NCI-H345 (cell line): ENCODE measurements at regions not wholly inside any gene's neighbourhood (a gene's known extent, or its start where the extent isn't known, plus 50 kb on each side); places are given as distances from the start of the nearest gene placed in this dataset.

Experiments used
- DNase-seq: peaks from one replicate; lab custom pipeline; 2025; lab: John Stamatoyannopoulos, UW

- DNase-seq, result no peak
These were observed 151.8 kb downstream of the OLFM1 start for GRCh38 chr9:135239100-135239768.

DNA sequence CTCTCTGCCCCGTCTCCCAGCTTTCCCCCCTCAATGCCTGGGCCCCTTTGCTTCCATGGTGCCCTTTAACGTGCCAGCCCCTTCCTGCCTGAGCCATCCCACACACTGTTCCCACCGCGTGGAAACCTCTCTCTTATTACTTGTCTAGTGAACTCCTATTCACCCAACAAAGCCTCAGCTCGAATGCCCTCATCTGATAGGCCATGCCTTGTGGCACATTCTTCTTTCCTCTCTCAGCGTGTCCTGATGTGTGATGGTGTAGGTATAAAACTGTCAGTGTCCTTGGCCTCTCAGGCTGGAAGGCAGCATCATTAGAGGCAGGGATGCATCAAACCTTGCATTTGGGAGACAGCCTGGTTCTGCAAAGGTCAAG is 152.3 kb downstream of the OLFM1 start:
- no peak for DNase-seq

DNA sequence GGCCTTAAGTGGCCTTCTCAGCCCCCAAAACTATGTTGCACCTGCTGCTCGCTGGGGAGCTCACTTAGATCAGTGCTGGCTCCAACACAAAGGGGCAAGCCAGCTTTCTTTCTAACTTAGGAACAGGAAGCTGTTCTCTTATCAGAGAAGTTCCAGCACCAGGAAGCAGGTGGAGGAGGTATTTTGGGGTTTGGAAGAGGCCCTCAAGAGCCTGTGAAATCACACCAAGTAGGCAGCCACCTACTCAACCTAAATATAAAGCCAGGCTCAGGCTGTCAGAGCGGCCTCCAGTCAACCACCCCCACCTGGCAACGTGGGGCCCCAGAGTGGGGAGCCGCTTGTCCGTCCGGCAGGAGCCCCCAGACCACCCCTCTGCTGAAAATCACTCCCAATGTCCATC is 152.8 kb downstream of the OLFM1 start:
- DNase-seq, result no peak

DNA sequence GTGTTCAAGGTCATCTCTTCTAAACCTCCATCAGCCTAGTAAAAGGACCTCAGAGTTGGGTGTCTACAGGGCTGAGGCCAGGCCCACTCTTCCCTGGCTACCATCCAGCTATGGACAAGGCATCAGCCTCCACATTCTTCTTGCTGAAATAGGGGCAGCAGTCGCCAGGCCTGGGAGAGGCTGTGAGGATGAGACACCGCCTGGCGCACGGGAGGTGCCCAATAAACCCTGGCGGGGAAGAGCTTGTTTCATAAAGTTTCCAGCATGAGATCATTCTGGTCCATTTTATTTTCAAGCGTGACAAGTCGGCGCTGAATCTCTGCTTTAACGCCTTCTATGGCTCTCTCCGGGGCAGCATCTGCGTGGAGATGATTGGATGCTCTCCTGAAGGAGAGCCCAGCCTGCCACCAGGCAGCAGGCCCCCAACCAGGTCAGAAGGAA is 153.4 kb downstream of the OLFM1 start:
- no peak for DNase-seq

DNA sequence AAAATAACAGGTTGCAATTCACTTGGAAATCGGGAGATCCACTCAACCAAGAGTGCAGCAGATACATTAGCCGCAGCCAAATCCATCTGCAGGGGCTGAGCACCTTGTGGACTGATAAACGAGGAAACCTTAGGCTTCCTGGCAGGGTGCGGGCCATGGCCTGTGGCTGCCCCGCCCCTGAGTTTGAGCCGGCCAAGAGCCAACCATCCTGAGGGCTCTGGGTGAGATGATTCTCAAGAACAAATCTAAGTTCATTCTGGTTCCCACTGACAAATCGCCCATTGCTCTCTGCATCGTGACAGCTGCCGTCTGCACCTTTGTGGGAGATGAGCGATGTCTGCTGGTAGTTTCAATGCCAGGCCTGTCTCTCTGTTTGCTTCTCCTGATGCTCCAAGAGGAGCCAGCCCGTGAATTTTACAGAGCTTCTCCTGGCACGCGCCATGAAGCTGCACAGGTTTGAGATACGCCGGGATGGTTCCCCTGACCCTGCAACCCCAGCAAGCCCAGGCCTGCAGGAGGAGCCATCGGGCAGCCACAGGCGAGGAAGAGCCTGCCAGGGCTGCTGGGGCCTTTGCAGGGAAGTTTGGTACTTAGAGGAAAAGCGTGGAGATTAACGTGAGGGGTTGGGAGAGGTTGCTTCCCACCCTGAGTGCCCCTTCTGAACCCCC is 154.0 kb downstream of the OLFM1 start:
- no peak for DNase-seq

GRCh38 chr9:135242049-135242396 is 154.6 kb downstream of the OLFM1 start:
- DNase-seq, result no peak

GRCh38 chr9:135242406-135242805 is 154.9 kb downstream of the OLFM1 start:
- no peak for DNase-seq

- no peak for DNase-seq
These were observed 156.0 kb downstream of the OLFM1 start for GRCh38 chr9:135243201-135244190.

- no peak for DNase-seq
These were observed 157.1 kb downstream of the OLFM1 start for GRCh38 chr9:135244271-135245221.

DNA sequence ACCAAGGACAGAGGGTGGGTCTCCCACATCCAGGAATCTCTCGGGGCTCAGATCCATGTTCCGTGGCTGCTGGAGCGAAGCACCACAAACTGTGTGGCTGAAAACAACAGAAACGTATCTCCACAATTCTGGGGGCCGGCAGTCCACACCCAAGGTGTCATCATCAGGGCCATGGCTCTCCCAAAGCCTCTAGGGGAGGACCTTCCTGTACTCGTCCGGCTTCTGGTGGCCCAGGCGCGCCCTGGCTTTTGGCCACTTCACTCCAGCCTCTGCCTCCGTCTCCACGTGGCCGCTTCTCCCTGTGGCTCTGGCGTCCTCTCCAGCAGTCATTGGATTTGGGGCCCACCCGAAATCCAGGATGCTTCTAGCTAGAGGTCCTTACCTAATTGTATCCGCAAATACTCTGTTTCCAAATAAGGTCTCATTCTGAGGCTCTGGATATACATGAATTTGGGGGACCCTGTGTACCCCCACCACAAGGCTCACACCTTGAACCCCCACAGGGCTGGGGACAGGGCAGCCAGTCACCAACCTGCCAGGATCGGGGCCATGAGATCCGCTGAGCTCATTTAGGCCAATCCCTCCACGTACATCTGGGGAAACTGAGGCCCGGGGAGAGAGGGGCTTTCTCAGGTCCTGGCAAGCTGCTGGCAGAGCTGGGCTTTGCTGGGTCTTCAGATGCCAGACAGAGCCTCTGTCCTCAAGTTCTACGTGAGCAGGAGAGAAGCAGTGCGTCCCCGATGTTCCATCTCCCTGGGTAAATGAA is 158.2 kb downstream of the OLFM1 start:
- no peak for DNase-seq

- no peak for DNase-seq
These were observed 159.1 kb downstream of the OLFM1 start for GRCh38 chr9:135246248-135247205.

DNA sequence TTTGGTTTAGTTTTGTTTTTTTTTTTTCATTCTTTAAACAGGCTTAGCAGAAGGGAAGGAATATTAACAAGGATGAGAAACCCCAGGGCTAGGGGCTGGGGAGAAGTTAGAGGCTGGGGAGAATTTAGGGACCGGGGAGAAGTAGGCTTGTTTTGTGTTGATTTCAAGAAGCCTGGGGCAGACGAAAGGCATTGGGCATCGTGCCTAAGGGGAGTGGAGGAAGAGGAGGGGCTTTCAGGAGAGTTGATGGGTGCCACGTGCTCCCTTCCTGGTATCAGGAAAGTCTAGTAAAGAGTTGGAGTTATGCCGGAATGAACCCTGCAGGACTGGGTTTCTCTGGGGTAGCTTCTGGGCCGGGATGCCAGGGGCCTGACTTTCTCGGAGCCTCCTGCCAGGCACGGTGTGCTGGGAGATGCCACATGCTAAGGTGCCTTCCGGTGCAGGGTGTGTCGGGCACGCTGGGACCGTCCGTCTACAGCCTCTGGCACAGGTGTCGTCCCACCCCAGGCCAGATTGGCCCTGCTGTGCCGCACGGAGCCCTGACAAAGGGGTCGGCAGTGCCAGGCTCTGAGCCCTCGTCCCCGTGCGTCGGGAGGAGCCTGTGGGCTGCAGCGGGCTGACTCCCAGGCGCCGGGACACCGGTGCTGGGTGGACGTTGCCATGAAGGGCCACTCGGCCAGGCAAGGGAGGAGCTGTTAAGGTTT is 159.9 kb downstream of the OLFM1 start:
- DNase-seq, result no peak

DNA sequence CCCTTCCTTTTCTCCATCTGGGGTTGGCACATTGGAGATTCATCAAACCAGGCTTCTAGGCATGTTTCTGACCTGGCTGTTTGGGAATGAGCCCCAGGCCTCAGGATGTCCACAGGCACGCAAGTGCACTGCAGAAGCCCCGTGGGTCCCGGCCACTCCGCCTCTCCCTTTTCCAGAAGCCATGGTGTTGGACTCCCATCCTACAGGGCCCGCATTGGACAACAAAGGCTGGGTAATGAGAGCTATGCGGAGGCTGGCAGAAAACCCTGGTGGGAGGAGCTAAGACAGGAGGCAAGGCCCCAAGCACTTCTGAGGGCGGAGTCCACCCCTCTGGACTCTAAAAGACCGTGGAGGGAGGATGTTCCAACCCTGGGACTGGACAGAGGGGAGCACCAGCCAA is 160.6 kb downstream of the OLFM1 start:
- DNase-seq, result no peak

DNA sequence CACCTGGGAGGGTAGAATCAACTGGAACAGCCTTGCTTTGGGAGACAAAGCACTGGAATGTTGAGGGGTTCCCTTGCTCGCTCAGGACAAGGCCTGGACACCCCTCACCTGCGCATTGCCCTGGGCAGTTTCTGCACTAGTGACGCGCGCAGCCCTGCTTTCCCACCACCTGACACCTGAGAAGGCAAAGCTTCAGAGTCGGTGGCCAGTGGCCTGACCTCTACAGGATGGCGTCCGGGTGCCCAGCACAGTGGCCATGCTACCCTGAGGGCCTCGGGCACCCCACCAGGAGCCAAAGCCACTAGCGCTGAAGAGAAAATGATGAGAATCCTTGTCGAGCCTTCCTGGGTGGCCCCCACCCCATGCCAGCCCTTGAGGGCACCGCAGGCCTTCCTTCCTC is 161.3 kb downstream of the OLFM1 start:
- DNase-seq, result no peak

- DNase-seq, result no peak
These were observed 161.7 kb downstream of the OLFM1 start for GRCh38 chr9:135249191-135249590.

GRCh38 chr9:135249711-135250110 is 162.2 kb downstream of the OLFM1 start:
- no peak for DNase-seq

- no peak for DNase-seq
These were observed 163.9 kb downstream of the OLFM1 start for GRCh38 chr9:135251331-135251761.

DNA sequence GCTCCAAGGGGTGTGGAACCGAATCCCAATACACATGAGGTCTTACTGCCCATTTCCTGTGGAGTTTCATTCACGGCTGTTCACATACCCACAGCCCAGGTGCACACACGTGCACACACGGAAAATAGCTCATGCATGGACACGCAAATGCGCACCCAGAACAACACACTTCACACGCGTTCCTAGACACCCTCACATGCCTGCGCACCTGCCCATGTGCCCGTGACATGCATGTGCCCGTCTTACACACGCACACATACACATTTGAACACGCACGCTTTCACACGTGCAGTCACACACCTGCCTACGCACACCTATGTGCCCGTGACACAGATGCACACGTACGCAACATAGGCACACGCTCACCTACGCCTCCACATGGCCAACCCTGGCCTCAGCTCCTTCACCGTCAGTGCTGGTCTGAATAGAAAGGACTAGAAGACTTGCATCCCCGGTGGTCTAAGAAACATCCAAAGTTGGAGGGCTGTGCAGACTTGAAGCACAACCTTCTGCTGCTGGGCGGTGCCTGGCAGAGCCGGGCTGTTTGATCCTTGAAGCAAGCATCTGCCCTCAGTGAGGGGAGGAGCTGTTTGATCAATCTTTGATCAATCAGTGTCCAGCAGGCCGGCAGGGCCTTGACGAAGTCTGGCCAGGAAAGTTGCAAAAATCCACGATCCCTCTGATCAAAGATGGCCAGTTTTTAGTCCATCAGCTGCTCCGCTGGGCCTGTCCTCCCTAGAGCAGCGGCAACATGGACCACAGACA is 164.7 kb downstream of the OLFM1 start:
- no peak for DNase-seq
